NCI-H1436 (cell line): ENCODE measurements at regions not wholly inside any gene's neighbourhood (a gene's known extent, or its start where the extent isn't known, plus 50 kb on each side); places are given as distances from the start of the nearest gene placed in this dataset.
A peak's percentile ranks its signal among the peaks of the same experiment; 100 is the strongest.
"Not testable (repeated sequence)": the region's sequence is repeated elsewhere in the genome, so short reads cannot be mapped to it uniquely, and the experiment has no call there.

ENCODE experiments used
- DNase-seq: peaks from one replicate; lab custom pipeline; 2025; lab: John Stamatoyannopoulos, UW

DNA sequence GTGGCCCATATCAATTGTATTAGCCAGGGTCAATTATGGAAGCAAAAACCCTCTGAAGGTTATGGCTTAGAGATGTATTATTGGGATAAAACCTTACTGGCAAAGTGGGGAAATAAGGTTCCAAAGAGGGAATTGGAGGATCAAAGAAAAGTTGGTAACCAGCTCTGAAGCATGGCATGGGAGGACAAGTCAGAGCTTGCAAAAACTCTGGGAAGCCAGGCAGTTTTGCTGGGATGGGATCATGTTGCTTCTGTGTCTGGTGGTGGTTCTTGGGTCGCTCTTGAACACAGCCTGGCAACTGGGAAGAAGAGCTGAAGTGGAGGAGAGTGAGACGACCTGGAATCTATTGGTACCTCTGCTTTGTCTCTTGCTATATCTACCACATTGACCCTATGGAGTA, 162.6 kb downstream of the PMAIP1 start:
- no peak for DNase-seq

DNA sequence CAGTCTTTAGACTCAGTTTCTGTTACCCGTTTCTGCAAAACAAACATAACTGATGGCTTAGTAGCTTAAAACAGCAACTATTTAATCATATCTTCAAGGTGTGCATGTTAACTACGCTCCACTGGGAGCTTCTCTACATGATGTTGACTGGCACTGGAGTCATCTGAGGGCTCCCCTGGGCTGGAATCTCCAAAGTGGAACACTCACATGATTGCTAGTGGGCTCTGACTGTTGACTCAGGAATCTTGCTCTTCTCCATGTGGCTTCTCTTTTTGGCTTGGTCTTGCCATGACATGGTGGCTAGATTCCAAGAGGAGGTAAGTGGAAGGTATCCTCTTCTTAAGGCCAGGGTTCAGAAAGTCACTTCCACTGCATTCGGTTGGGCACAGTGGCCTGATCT, 160.8 kb downstream of the PMAIP1 start:
- DNase-seq: no peak

GRCh38 chr18:60060026-60060425, 160.2 kb downstream of the PMAIP1 start:
- DNase-seq: no peak

DNA sequence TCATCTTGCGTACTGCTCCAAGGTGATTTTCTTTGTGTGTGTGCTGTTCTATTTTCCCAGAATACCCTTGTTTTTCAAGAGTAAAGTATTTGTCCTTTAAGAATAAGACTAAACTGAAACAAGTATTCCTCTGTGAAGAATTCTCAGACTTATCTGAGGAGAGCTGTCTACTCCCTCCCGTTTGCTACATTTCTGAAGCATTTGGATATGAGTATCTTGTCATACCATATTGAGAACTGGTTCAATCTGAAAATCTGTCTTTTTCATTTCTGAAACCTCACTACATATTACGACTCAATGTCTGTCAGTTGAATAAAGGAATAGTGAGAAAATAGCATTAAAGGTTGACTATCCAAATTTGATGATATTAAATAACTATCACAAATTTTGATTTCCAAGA, 159.4 kb downstream of the PMAIP1 start:
- DNase-seq: no peak

DNA sequence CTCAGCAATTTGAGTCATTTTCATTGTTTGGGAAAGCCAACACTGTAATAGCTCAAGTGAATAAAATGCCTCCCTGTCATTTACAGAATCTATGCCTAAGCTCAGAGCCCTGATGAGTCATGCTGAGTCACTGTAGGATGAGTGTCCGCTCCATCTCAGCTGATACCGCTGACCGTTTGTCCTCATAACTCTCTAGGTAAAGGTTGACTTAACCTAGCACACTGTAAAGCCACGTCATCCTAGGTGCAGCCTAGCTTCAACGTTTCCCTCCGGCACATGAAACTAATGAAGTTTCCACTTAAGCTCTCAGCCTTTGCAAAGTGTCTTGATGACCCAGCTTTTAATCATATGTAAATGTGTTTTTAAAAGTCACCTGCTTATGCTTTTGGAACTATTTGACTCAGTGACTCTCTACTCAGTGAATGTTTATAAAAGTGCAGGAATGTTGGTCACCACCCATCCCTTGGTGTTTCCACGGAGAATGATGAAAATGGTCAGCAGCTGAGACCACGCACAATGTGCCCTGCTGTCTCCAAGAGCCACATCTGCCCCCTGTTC, 154.0 kb downstream of the PMAIP1 start:
- DNase-seq: no peak

- DNase-seq: no peak
These were observed 151.0 kb downstream of the PMAIP1 start for GRCh38 chr18:60050821-60051220.

GRCh38 chr18:60049172-60049571, 149.4 kb downstream of the PMAIP1 start:
- DNase-seq: no peak

- DNase-seq: no peak
These were observed 147.8 kb downstream of the PMAIP1 start for GRCh38 chr18:60047556-60047955.

DNA sequence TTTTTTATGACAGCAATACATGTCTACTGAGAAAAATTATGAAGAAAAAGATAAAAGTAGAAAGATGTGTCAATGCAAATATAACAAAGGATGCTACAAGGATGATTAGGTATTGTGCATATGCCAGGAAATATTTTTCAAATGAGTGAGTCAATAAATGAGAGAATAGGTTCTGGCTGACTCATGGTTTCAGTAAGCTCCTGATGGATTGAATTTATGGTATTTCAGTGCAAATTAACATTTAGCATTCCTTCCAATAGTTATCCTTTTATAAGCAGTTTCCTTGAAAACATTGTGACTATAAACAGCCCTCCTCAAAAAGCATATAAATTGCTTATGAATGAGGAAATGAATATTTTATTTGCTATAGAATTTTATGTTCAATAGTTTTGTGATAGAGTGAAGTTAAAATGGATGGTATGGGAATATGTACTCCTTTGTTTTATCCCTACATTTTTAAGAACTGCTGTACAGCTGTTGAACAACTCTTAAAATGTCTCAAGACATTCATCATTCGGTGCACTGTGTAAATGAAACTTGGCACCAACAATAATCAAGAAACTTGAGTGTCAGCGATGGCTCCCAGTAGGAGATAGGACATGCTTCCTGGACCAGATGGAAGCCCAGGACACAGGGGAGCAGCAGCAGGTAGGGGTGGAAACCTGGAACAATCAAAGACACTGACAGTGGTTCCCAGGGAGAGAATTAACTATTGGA, 144.7 kb downstream of the PMAIP1 start:
- DNase-seq: no peak

GRCh38 chr18:60040971-60041370, 141.2 kb downstream of the PMAIP1 start:
- no peak for DNase-seq

GRCh38 chr18:60038731-60039130, 138.9 kb downstream of the PMAIP1 start:
- no peak for DNase-seq

DNA sequence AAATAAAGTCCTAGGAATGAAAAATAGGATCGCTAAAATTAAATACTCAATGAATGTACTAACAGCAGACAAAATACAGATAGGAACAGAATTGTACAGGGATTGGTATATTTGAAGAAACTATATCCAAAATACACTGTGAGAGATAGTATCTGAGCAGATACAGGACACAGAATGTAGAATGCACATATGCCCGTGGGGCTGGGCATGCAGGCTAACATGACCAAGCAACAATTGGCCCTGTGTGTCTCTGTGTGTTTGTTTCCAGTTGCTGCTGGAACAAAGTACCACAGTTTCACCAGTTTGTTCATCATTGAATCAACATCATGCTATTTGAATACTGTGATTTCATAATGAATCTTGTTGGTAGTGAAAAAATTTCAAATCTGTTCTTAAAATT, 127.6 kb downstream of the PMAIP1 start:
- no peak for DNase-seq

GRCh38 chr18:60024857-60025256, 125.1 kb downstream of the PMAIP1 start:
- no peak for DNase-seq

DNA sequence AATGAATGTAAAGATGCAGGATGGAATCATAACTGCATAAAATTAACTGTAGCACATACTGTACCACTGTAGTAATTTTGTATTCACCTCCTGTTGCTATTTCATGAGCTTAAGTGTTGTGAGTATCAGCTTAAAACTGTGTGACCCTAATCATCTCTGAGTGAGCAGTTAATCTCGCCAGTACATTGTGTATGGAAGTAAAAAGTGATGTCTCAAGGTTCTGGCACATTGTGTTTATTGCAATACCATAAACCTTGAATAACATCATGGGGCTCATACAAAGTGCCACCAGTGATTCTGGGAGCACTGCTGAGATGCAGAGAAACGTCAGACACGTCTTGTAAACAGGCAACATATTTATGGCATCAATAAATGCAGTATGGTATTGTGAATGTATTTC, 124.5 kb downstream of the PMAIP1 start:
- DNase-seq: no peak

DNA sequence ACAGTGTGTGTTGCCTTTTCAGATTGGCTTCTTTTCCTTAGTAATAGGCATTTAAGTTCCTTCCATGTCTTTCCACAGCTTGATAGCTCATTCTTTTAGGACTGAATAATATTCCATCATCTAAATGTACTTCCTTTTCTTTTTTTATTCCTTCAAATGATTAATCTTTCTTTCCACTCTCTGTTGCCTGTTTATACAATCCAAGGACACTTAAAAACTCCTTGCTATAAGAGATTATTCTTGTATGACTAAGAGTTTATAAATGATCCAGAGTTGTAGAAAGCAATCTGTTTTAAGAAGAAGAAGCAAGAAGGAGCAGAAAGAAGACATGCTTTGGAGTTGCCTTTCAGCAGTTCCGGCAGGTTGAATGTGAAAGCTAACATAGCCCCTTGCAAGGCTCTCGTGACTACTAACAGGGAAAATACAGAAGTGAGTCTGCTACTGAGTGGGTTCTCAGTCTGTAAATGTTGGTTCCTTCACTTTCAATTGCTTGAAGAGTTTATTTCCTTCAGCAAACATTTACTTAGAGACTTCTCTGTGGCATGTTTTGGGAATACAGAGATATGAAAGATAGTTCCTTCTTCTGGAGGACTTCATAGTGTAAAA, 123.0 kb downstream of the PMAIP1 start:
- no peak for DNase-seq

- peak; percentile 42 for DNase-seq
These were observed 121.8 kb downstream of the PMAIP1 start for GRCh38 chr18:60021556-60021955.

DNA sequence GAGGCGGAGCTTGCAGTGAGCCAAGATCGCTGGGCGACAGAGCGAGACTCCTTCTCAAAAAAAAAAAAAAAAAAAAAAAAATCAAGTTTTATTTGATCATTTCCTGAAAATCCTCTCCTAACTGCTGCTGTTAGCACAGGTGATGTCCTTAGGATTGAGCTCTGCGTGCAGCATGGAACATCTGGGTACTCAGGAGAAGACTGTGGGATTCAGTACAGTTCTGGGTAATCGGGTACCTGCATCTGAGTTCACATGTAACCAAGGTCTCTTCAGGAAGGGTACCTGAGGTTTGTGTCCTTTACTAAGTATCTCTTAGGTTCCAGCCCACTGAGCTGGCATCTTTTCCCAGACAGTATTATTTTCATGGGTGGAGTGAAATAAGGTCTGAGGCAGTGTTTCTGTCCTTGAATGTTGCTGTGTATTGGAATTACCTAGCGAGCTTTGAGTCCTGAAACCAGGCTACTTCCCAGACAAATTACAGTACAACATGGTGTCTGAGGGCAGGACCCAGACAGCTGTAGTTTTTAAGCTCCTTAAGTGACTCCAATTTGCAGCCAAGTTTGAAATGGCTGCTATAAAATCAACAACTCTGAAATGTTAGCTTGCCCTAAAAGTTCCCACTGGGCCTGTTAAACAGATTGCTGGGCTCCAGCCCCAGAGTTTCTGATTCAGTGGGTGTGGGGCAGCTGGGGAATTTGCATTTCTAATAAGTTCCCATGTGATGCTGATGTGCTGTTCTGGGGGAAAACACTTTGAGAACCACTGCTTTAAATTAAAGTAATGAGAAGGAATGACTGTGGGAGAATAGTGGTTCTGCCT, 120.5 kb downstream of the PMAIP1 start:
- no peak for DNase-seq

DNA sequence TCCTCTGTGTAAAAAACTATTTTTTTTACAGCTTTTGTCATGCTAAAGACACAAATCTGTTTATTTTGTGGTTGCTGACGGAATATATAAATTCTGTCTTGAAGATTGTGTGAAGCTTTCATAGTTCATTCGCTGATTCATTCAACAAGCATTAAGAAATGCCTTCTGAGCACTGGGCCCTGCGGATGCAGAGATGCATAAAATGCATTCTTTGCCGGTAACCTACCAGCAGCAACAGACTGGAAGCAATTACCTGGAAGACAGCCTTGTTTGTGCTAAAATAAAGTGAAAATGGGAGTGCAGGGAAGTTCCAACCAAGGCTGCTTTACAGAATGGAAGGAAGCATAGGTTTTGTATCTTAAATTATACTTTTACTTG, 119.7 kb downstream of the PMAIP1 start:
- no peak for DNase-seq

DNA sequence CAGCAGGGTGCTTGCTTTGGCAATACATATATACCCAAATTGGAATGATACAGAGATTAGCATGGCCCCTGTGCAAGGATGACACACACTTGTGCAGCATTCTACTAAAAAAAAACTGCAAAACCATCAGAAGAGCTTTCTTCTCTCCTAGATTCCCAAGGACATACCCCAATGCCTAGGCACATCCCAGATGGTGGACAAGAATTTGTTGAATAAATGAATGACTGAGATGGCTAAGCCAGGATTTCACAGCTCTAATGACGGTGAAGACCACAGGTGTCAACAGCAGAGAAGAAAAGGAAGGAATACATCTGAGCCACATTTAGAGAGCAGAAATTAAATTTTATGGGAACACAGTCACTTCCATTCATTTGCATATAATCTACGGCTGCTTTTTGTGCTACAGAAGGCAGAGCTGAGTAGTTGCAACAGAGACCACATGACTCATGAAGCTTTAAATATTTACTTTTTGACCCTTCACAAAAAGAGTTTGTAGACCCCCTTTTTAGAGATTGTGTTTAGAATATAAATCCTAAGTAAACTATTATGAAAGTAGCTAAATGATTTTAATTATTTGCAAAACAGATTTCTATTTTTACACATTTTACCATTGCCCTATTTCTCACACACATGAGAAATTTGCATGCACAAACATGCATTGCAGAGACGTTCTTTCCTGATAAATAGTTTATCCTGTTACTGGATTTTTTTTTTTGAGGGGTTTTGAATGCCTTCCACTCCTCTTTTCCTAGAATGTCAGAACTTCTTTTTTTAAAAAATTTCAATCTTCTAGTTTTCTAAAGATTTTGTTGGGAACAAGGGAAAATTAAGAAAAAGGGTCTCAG, 119.0 kb downstream of the PMAIP1 start:
- DNase-seq: no peak

DNA sequence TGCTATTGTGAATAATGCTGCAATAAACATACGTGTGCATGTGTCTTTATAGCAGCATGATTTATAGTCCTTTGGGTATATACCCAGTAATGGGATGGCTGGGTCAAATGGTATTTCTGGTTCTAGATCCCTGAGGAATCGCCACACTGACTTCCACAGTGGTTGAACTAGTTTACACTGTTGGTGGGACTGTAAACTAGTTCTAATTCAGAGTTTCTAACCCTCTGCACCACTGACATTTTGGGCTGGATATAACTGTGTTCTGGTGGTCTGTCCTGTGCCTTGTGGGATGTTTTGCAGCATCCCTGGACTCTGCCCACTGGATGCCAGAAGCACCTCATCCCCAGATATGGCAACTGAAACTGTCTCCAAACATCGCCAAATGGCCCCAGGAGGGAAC, 118.3 kb downstream of the PMAIP1 start:
- not testable (repeated sequence) for DNase-seq

DNA sequence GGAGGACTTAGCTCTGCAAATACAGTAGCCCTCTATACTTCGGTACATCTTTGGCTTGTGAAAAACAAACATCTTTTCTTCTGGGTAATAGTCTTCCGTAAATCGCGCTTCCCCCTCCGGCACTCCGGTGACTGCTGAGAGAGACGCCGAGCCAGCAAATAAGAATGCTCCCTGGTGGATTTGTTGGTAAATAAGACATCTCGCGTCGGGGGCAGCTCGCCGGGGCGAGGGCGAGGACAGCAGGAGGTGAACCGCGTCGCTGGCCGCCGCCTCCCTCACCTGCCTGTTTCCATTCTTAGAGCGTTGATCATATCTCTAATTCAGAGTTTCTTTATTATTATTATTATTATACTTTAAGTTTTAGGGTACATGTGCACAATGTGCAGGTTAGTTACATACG, 117.6 kb downstream of the PMAIP1 start:
- peak; percentile 12 for DNase-seq

- DNase-seq: not testable (repeated sequence)
These were observed 116.0 kb downstream of the PMAIP1 start for GRCh38 chr18:60015826-60016225.
